ENCODE measurements at regions not wholly inside any gene's neighbourhood (a gene's known extent, or its start where the extent isn't known, plus 50 kb on each side); places are given as distances from the start of the nearest gene placed in this dataset.

DNA sequence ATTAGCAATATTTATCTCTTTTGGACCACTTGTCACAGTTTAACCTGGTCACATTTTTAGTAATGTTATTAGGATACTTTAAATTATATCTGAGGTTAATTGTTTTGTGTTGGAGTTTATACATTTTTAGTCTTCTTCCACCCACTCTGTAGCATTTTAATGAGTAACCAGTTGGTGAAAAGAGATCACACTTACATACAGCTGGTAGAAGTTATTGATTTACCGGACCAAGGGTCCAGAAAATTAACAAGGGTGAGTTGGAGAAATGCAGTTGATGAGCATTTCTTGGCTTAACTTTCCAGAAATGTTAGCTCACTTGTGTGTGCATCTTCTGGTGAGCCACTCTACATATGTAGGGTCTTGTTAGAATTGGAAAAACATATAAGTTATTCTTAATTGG is 219.6 kb downstream of the GRXCR1 start:
- TF ChIP-seq, protein P1, sequence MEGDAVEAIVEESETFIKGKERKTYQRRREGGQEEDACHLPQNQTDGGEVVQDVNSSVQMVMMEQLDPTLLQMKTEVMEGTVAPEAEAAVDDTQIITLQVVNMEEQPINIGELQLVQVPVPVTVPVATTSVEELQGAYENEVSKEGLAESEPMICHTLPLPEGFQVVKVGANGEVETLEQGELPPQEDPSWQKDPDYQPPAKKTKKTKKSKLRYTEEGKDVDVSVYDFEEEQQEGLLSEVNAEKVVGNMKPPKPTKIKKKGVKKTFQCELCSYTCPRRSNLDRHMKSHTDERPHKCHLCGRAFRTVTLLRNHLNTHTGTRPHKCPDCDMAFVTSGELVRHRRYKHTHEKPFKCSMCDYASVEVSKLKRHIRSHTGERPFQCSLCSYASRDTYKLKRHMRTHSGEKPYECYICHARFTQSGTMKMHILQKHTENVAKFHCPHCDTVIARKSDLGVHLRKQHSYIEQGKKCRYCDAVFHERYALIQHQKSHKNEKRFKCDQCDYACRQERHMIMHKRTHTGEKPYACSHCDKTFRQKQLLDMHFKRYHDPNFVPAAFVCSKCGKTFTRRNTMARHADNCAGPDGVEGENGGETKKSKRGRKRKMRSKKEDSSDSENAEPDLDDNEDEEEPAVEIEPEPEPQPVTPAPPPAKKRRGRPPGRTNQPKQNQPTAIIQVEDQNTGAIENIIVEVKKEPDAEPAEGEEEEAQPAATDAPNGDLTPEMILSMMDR (IDR thresholded peaks at IDR 0.05) = no peak
- TF ChIP-seq POLR2A (IDR thresholded peaks at IDR 0.05) = no peak

Measured in adrenal gland (tissue), 5 donors.